ENCODE measurements at regions not wholly inside any gene's neighbourhood (a gene's known extent, or its start where the extent isn't known, plus 50 kb on each side); places are given as distances from the start of the nearest gene placed in this dataset.
A peak's percentile ranks its signal among the peaks of the same experiment; 100 is the strongest.

- Mint-ChIP-seq H3K4me1 (no peaks in the 10 kb centered on the region), H3K4me3 (no peak overlapping the region), H3K27me3 (ENCODE audit: low read depth, poor library complexity) (peaks cover 7% of the 10 kb centered on the region), H3K9me3 (peaks cover 21% of the 10 kb centered on the region), H3K36me3 (ENCODE audit: low read depth) (no peaks in the 10 kb centered on the region), H3K27ac (no peak overlapping the region)
- peak; percentile 18 for TF ChIP-seq CTCF (IDR thresholded peaks at IDR 0.05)
- peak; percentile 1 for DNase-seq
Observed at GRCh38 chrX:45322382-45322781, 121.7 kb upstream of the DIPK2B start.

- H3K27me3 Mint-ChIP-seq (ENCODE audit: low read depth, poor library complexity) = peaks cover 7% of the 10 kb centered on the region
- H3K9me3 Mint-ChIP-seq = peaks cover 34% of the 10 kb centered on the region
- DNase-seq = no peak
- peak overlapping the region; percentile 22 for H3K27ac Mint-ChIP-seq
- TF ChIP-seq CTCF (IDR thresholded peaks at IDR 0.05) = no peak
- H3K4me3 Mint-ChIP-seq = no peak overlapping the region
- H3K4me1 Mint-ChIP-seq = no peaks in the 10 kb centered on the region
- no peaks in the 10 kb centered on the region for H3K36me3 Mint-ChIP-seq (ENCODE audit: low read depth)
Observed at GRCh38 chrX:45320191-45320590, 119.5 kb upstream of the DIPK2B start.

- H3K27me3 Mint-ChIP-seq (ENCODE audit: low read depth, poor library complexity) = no peaks in the 10 kb centered on the region
- no peak overlapping the region for H3K27ac Mint-ChIP-seq
- no peaks in the 10 kb centered on the region for H3K4me1 Mint-ChIP-seq
- H3K4me3 Mint-ChIP-seq = no peak overlapping the region
- no peak for DNase-seq
- peaks cover 37% of the 10 kb centered on the region for H3K9me3 Mint-ChIP-seq
- no peak for TF ChIP-seq CTCF (IDR thresholded peaks at IDR 0.05)
- no peaks in the 10 kb centered on the region for H3K36me3 Mint-ChIP-seq (ENCODE audit: low read depth)
Observed at GRCh38 chrX:45309801-45310200, 109.1 kb upstream of the DIPK2B start.

GRCh38 chrX:45309096-45309495 lies 108.4 kb upstream of the DIPK2B start:
- no peak for TF ChIP-seq CTCF (IDR thresholded peaks at IDR 0.05)
- H3K9me3 Mint-ChIP-seq = peaks cover 36% of the 10 kb centered on the region
- H3K27ac Mint-ChIP-seq = no peak overlapping the region
- H3K36me3 Mint-ChIP-seq (ENCODE audit: low read depth) = no peaks in the 10 kb centered on the region
- no peaks in the 10 kb centered on the region for H3K27me3 Mint-ChIP-seq (ENCODE audit: low read depth, poor library complexity)
- no peak overlapping the region for H3K4me3 Mint-ChIP-seq
- no peaks in the 10 kb centered on the region for H3K4me1 Mint-ChIP-seq
- no peak for DNase-seq

GRCh38 chrX:45306794-45307193 lies 106.1 kb upstream of the DIPK2B start:
- Mint-ChIP-seq H3K9me3 (peaks cover 28% of the 10 kb centered on the region), H3K27ac (no peak overlapping the region), H3K4me1 (peaks cover 5% of the 10 kb centered on the region), H3K36me3 (ENCODE audit: low read depth) (no peaks in the 10 kb centered on the region), H3K27me3 (ENCODE audit: low read depth, poor library complexity) (no peaks in the 10 kb centered on the region), H3K4me3 (no peak overlapping the region)
- TF ChIP-seq CTCF (IDR thresholded peaks at IDR 0.05) = no peak
- DNase-seq = no peak

GRCh38 chrX:45300638-45301037 lies 100.0 kb upstream of the DIPK2B start:
- Mint-ChIP-seq H3K27ac (no peak overlapping the region), H3K4me3 (no peak overlapping the region), H3K27me3 (ENCODE audit: low read depth, poor library complexity) (no peaks in the 10 kb centered on the region), H3K36me3 (ENCODE audit: low read depth) (no peaks in the 10 kb centered on the region), H3K9me3 (peaks cover 22% of the 10 kb centered on the region), H3K4me1 (peaks cover 14% of the 10 kb centered on the region)
- no peak for DNase-seq
- no peak for TF ChIP-seq CTCF (IDR thresholded peaks at IDR 0.05)
